ENCODE measurements at regions not wholly inside any gene's neighbourhood (a gene's known extent, or its start where the extent isn't known, plus 50 kb on each side); places are given as distances from the start of the nearest gene placed in this dataset.

- Histone ChIP-seq H3K4me1 (ENCODE audit: insufficient read depth) (peaks cover 10% of the 10 kb centered on the region), H3K79me2 (no peaks in the 10 kb centered on the region), H4K20me1 (ENCODE audit: insufficient read depth, poor library complexity, severe bottlenecking) (no peaks in the 10 kb centered on the region), H3K4me2 (no peak overlapping the region), H3K27ac (peak overlapping the region; percentile 31), H3K4me3 (no peak overlapping the region), H3K9me2 (replicated peaks; ENCODE audit: insufficient read depth) (no peaks in the 10 kb centered on the region), H3K36me3 (replicated peaks; ENCODE audit: insufficient read depth, low read depth) (no peaks in the 10 kb centered on the region), H2AFZ (no peak overlapping the region), H3K9me3 (ENCODE audit: low read depth) (no peaks in the 10 kb centered on the region), H3K27me3 (no peaks in the 10 kb centered on the region)
- DNase-seq (ENCODE audit: low spot score), result no peak
- TF ChIP-seq, protein P1, sequence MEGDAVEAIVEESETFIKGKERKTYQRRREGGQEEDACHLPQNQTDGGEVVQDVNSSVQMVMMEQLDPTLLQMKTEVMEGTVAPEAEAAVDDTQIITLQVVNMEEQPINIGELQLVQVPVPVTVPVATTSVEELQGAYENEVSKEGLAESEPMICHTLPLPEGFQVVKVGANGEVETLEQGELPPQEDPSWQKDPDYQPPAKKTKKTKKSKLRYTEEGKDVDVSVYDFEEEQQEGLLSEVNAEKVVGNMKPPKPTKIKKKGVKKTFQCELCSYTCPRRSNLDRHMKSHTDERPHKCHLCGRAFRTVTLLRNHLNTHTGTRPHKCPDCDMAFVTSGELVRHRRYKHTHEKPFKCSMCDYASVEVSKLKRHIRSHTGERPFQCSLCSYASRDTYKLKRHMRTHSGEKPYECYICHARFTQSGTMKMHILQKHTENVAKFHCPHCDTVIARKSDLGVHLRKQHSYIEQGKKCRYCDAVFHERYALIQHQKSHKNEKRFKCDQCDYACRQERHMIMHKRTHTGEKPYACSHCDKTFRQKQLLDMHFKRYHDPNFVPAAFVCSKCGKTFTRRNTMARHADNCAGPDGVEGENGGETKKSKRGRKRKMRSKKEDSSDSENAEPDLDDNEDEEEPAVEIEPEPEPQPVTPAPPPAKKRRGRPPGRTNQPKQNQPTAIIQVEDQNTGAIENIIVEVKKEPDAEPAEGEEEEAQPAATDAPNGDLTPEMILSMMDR (IDR thresholded peaks at IDR 0.05; ENCODE audit: poor library complexity), result no peak
- no peak for TF ChIP-seq EZH2 (IDR thresholded peaks at IDR 0.05; ENCODE audit: borderline replicate concordance)
- no peak for TF ChIP-seq EZH2phosphoT487 (IDR thresholded peaks at IDR 0.05; ENCODE audit: low read depth, severe bottlenecking, unreplicated experiment)
- WGBS (ENCODE audit: low lambda C conversion rate, missing lambda C conversion rate), result 71% methylated on average over 6 of the region's 6 CpGs
Measured at GRCh38 chr1:112272101-112272772, 123.8 kb upstream of the CTTNBP2NL start.

GRCh38 chr1:112284796-112285195, 111.2 kb upstream of the CTTNBP2NL start:
- no peaks in the 10 kb centered on the region for H4K20me1 ChIP-seq (ENCODE audit: insufficient read depth, poor library complexity, severe bottlenecking)
- no peaks in the 10 kb centered on the region for H3K9me2 ChIP-seq (replicated peaks; ENCODE audit: insufficient read depth)
- no peak overlapping the region for H3K4me2 ChIP-seq
- no peak overlapping the region for H3K27ac ChIP-seq
- H3K9me3 ChIP-seq (ENCODE audit: low read depth), result no peaks in the 10 kb centered on the region
- 60% methylated on average over 2 of the region's 2 CpGs for WGBS (ENCODE audit: low lambda C conversion rate, missing lambda C conversion rate)
- TF ChIP-seq EZH2 (IDR thresholded peaks at IDR 0.05; ENCODE audit: borderline replicate concordance) (no peak), EZH2phosphoT487 (IDR thresholded peaks at IDR 0.05; ENCODE audit: low read depth, severe bottlenecking, unreplicated experiment) (no peak)
- TF ChIP-seq, protein P1 (IDR thresholded peaks at IDR 0.05; ENCODE audit: poor library complexity), result no peak
- no peaks in the 10 kb centered on the region for H3K27me3 ChIP-seq
- H3K4me1 ChIP-seq (ENCODE audit: insufficient read depth), result no peaks in the 10 kb centered on the region
- no peaks in the 10 kb centered on the region for H3K79me2 ChIP-seq
- H3K36me3 ChIP-seq (replicated peaks; ENCODE audit: insufficient read depth, low read depth), result no peaks in the 10 kb centered on the region
- H3K4me3 ChIP-seq, result no peak overlapping the region
- H2AFZ ChIP-seq, result no peak overlapping the region
- DNase-seq (ENCODE audit: low spot score), result no peak

DNA sequence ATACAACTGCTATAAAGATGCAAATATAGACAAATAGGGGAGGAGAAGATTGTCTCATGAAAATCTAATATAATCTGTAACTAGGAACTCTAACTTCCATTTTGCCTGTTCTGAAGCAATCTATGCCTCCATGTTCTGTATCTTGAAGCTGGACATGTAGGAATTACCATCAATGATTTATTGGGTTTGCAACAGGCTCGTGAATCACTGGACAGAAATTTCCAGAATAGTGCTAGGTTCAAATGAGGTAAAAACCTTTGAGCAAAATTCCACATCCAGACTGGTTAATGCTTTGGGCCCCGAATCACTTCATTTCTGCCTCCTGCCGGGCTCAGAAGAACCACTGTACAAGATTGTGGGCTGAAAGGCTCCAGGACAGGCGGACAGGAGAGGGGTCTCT, 110.7 kb upstream of the CTTNBP2NL start:
- Histone ChIP-seq H3K9me2 (replicated peaks; ENCODE audit: insufficient read depth) (no peaks in the 10 kb centered on the region), H2AFZ (no peak overlapping the region), H3K27me3 (no peaks in the 10 kb centered on the region), H3K27ac (no peak overlapping the region), H3K79me2 (no peaks in the 10 kb centered on the region), H3K4me2 (no peak overlapping the region), H3K36me3 (replicated peaks; ENCODE audit: insufficient read depth, low read depth) (no peaks in the 10 kb centered on the region), H3K4me3 (no peak overlapping the region), H3K4me1 (ENCODE audit: insufficient read depth) (no peaks in the 10 kb centered on the region), H4K20me1 (ENCODE audit: insufficient read depth, poor library complexity, severe bottlenecking) (no peaks in the 10 kb centered on the region), H3K9me3 (ENCODE audit: low read depth) (no peaks in the 10 kb centered on the region)
- TF ChIP-seq, protein P1 (IDR thresholded peaks at IDR 0.05; ENCODE audit: poor library complexity), result no peak
- no peak for TF ChIP-seq EZH2phosphoT487 (IDR thresholded peaks at IDR 0.05; ENCODE audit: low read depth, severe bottlenecking, unreplicated experiment)
- TF ChIP-seq EZH2 (IDR thresholded peaks at IDR 0.05; ENCODE audit: borderline replicate concordance), result no peak
- 77% methylated on average over 4 of the region's 4 CpGs for WGBS (ENCODE audit: low lambda C conversion rate, missing lambda C conversion rate)
- no peak for DNase-seq (ENCODE audit: low spot score)

All from hepatocyte (in vitro differentiated cells).